NCI-H2081 treated with DMSO at 0.1 percent for 48 hours (cell line): ENCODE measurements at regions not wholly inside any gene's neighbourhood (a gene's known extent, or its start where the extent isn't known, plus 50 kb on each side); places are given as distances from the start of the nearest gene placed in this dataset.
"Not testable (repeated sequence)": the region's sequence is repeated elsewhere in the genome, so short reads cannot be mapped to it uniquely, and the experiment has no call there.

ENCODE experiments used
- DNase-seq: peaks from one replicate; lab custom pipeline; 2025; lab: John Stamatoyannopoulos, UW

GRCh38 chr6:28838634-28839442, 84.9 kb downstream of the TRIM27 start:
- DNase-seq = peak; percentile 12

DNA sequence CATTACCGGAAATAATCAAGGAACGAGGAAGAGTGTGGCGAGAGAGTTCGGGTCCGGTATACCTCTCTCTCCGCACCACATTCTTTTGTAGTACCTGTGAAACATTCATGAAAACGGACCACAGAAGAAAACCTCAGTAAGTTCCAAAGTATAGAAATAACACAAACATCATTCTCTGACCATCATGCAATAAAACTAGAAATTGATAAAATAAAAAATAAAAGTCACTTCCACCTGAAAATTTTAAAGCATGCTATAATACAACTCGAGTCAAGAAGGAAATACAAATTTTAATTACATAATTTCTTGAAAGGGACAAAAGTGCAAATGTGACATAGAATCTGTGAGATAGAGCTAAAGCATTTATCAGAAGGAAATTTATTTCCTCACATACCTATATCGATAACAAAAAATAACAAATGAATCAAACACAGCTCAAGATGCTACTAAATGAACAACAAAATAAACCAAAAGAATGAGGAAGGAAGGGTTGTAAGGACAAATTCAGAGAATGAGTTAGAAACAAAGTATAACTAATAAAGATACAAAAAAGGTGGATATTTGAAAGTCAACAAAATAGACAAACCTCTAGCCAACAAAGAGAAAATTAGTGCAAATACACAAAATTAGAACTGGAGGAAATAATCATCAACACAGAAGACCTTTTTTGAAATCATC, 84.2 kb downstream of the TRIM27 start:
- DNase-seq = no peak

DNA sequence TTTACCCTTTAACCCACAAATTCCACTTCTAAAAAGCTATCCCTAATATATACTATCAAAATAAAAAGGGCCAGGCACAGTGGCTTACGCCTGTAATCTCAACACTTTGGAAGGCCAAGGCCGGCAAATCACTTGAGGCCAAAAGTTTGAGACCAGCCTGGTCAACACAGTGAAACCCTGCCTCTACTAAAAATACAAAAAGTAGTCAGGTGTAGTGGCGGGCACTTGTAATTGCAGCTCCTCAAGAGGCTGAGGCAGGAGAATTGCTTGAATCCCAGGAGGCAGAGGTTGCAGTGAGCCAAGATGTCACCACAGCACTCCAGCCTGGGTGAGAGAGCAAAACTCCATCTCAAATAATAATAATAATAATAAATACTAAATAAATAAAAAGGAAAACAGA, 82.5 kb downstream of the TRIM27 start:
- no peak for DNase-seq

DNA sequence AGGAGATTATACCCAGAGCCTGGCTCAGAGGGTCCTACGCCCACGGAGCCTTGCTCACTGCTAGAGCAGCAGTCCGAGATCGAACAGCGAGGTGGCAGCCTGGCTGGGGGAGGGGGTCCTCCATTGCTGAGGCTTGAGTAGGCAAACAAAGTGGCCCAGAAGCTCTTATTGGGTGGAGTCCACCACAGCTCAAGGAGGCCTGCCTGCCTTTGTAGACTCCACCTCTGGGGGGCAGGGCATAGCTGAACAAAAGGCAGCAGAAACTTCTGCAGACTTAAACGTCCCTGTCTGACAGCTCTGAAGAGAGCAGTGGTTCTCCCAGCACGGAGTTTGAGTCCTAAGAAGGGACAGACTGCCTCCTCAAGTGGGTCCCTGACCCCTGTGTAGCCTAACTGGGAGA, 75.0 kb downstream of the TRIM27 start:
- DNase-seq = not testable (repeated sequence)
